ENCODE measurements at regions not wholly inside any gene's neighbourhood (a gene's known extent, or its start where the extent isn't known, plus 50 kb on each side); places are given as distances from the start of the nearest gene placed in this dataset.

DNA sequence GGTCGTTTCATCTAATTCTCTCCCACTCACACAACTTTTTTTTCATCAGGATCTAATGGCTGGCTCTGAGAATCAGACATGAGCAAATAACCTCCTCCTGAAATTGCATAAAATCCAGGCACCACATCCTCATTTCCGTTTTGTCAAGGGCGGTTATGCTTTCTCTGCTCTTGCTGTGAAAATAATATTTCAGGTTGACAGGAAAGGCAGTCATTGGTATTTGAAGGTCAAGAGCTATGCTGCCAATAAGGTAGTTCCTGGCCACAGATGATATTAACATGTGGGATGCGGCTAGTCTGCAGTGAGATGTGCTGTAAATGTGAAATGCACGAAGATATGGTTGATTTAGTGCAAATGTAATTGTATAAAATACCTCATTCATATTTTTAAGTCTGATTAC, 870.2 kb upstream of the TMEM132C start:
- DNase-seq (ENCODE audit: low read depth, low spot score), result no peak

DNA sequence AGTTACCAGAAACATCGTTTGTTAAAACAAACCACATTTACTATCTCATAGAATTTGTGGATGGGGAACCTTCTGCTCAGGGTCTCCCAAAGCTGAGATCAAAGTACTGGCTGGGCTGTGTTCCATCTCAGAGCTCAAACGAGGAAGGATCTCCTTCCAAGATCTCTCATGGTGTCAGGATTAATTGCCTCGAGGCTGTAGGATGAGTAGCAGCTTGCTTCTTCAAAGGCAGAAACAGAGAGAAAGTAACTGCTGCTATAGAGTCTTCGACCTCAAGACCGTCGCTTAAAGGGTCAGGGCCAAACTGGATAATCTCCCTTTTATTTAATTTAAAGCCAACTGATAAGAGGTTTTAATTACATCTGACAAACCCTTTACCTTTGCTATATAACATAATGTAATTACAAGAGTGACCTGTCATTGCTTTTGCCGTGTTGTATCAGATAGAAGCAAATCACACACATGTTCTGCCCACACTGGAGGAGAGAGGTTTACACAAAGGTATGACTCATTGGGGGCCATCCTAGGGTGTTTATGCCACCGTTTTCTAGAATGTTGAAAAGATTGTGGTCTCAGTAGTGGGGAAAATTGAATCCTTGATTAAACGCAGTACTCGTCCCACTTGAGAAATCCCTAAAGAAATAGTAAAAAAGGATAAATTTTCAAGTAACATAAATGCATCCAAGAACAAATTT, 868.8 kb upstream of the TMEM132C start:
- DNase-seq (ENCODE audit: low read depth, low spot score), result no peak

DNA sequence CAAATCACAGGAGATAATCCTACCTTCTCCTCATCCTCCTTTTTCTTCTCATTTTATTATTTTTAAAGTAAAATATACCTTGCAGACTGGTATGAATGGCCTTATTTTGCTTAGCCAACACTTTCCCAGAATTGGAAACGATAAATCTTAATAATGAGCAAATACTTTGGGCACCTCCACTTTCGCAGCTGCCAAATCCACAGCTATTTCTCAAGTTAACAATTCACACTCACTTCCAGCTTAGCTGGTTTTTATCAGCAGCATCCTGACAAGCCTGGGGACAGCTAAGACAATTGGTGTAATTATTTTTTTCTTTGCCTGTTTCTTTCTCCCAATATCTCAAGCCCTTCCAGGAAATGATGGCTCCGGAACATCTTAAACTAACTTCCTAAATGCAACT, 867.5 kb upstream of the TMEM132C start:
- DNase-seq (ENCODE audit: low read depth, low spot score), result no peak

DNA sequence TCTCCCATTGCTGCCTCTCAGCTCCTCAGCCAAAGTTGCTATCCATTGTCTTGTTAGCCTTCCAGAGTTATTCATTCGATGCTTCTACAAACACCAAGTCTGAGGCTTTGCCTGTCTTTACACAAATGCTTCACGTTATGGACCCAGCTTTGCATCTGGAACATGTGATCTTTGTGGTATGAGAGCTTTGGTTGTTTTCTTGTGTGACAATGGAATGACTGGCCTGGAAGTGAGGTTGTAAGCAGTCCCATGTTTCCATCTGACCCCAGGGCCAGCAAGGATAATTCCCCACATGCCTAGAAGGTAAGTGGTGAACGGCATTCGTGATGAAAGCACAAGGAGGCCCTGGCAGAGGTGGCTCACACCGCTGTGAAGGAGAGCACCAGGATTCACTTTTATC, 866.7 kb upstream of the TMEM132C start:
- DNase-seq (ENCODE audit: low read depth, low spot score), result no peak

GRCh38 chr12:127401005-127401404, 866.0 kb upstream of the TMEM132C start:
- no peak for DNase-seq (ENCODE audit: low read depth, low spot score)

DNA sequence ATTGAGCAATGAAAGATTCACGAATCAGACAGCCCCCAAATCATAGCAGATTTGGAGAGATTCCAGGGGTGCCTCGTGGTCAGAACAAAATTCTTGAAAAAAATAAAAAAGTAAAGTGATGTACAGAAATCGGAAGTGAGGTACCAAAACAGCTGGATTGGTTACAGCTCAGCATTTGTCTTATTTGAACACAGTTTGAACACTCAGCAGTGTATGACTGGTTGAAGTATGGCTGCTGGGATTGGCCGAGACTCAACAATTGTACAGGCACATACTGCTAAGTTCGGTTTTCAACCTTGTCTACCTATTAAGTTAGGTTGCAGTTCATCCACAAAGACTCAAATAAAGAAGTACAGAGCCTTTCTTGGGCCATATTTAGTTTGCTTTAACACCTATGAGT, 865.4 kb upstream of the TMEM132C start:
- DNase-seq (ENCODE audit: low read depth, low spot score), result no peak

- no peak for DNase-seq (ENCODE audit: low read depth, low spot score)
Observed at GRCh38 chr12:127411166-127411915, 855.6 kb upstream of the TMEM132C start.

- no peak for DNase-seq (ENCODE audit: low read depth, low spot score)
Observed at GRCh38 chr12:127411981-127412380, 855.0 kb upstream of the TMEM132C start.

GRCh38 chr12:127412866-127413265, 854.1 kb upstream of the TMEM132C start:
- no peak for DNase-seq (ENCODE audit: low read depth, low spot score)

DNA sequence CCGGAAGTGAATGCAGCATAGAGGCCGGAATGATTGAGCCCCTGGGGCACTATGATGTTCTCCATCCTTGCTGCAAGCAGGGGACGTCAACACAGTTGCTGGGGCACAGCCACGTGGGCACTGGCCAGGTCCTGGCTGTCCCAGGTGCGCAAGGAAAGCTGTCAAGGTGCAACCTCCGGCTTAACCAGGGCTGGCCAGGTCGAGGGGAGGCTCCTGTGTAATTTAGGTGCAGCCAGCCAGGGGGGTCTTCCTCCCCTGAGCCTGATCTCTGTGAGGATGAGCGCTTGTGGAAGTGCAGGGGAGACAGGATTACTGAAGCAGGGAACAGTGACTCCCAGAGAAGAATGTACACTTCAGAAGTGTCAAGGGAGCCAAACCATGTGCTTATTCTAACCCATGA, 852.8 kb upstream of the TMEM132C start:
- no peak for DNase-seq (ENCODE audit: low read depth, low spot score)

- DNase-seq (ENCODE audit: low read depth, low spot score), result no peak
Observed at GRCh38 chr12:127414636-127415035, 852.3 kb upstream of the TMEM132C start.

DNA sequence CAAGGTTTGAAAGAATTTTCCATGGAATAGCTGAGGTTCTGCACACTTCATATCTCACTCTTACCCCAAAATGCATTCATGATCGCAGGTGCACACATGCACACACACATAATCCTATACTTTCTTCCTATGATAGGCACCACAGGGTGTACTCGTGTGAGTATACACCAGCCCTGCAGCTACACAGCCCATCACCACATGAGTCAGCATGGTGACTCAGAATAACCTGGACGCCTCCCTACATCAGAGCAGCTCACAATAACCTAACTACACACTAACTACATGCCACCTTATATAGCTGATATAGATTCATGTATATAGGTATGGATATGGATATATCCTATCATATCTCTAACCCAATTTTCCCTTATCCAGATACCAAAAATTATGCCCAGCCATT, 850.2 kb upstream of the TMEM132C start:
- DNase-seq (ENCODE audit: low read depth, low spot score), result no peak

GRCh38 chr12:127419111-127419510, 847.9 kb upstream of the TMEM132C start:
- DNase-seq (ENCODE audit: low read depth, low spot score), result no peak

GRCh38 chr12:127421614-127422013, 845.4 kb upstream of the TMEM132C start:
- DNase-seq (ENCODE audit: low read depth, low spot score), result no peak

DNA sequence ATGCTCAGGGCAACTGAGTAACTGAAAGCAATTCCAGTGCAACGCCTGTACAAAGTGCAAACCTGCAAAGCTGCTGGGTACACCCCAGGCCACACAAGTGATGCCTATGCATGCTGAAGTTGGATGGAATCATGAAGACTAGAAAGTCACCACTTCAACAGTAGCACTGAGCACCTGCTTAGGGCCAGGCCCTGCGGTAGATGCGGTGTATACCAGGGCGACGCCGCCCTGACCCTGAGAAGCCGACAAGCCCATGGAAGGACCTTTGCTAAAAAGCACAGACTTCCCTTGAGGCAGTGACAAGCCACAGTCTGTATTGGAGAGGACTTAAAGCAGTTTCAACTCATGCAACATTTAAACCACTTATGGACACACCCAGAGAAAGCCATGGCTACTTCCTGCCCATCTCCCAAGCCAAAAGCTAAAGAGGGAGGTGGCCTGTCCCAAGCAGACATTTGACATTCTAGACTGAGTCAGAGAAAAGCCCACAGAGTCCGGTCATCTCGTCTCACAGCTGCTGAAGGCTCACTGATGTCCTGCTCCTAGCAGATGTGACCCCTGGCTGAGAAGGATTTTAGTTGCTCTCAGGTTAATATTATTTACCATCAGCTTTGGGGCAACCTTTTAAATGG, 843.9 kb upstream of the TMEM132C start:
- DNase-seq (ENCODE audit: low read depth, low spot score), result no peak

DNA sequence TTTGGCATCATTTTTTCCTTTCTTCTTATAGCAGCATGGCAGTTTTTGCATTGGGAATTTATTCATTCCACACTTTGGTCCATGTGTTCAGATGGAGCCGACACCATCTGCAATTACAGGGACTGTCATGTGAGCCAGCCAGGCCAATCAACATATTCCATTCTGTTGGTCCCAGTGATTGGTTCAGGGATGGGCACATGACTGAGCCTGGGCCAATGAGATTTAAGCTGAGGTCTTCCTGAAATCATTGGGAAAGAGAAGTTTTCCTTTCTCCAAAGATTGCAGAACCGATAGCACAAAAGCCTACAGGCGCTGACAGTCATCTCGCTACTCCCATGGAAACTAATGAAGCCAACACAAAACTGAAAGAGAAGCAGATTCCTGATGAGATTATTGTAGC, 841.5 kb upstream of the TMEM132C start:
- no peak for DNase-seq (ENCODE audit: low read depth, low spot score)

- DNase-seq (ENCODE audit: low read depth, low spot score), result no peak
Observed at GRCh38 chr12:127428420-127428819, 838.5 kb upstream of the TMEM132C start.

GRCh38 chr12:127429551-127430285, 837.3 kb upstream of the TMEM132C start:
- no peak for DNase-seq (ENCODE audit: low read depth, low spot score)

DNA sequence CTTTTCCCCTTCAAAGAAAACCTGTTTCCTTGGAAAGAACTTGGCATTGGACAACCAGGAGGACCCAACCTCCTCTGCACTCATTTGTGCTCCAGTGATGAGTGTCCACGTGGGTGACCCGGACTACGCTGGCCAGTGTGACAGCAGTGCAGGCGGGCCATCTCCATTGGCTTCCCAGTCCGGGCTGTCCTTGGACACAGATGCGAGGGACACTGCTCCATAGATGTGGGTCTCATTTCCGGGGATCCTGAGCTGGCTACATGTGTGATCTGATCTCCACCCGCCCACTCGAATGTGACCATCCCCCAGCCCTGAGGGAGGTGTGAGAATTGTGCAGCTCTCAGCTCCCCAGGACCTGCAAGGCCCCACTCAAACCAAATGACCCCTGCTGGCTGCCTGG, 836.6 kb upstream of the TMEM132C start:
- no peak for DNase-seq (ENCODE audit: low read depth, low spot score)

DNA sequence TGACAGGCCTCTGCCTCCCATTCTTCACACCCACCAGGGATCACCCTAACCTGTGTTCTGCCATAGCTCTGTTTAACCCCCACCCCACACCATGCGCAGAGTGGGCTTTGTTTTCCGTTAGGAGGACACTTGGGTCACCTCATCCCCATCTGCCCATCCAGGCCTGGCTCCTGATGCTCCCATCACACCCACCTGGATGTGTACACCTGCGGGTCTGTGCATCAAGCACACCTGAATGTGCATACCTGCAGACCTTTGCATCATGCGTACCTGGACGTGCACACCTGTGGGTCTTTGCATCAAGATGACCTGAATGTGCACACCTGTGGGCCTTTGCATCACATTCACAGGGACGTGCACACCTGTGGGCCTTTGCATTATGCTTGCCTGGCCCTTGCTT, 835.8 kb upstream of the TMEM132C start:
- no peak for DNase-seq (ENCODE audit: low read depth, low spot score)

- DNase-seq (ENCODE audit: low read depth, low spot score), result no peak
Observed at GRCh38 chr12:127431594-127431993, 835.4 kb upstream of the TMEM132C start.

DNA sequence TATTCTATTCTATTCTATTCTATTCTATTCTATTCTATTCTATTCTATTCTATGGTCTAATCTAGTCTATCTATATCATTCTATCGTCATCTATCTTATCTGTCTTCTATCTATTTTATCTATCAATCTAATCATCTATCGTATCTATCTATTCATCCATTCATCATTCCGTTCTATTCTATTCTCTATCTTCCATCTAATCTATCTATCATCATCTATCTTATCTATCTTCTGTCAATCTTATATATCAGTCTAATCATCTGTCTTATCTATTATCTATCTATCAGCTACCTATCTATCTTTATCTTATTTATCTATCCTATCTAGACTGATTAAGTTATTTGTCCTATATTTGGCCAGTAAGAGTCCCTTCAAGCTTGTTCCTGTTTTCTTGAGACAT, 831.5 kb upstream of the TMEM132C start:
- DNase-seq (ENCODE audit: low read depth, low spot score), result no peak

Data from brain pericyte (primary cell).